SH-SY5Y (cell line): ENCODE measurements at regions not wholly inside any gene's neighbourhood (a gene's known extent, or its start where the extent isn't known, plus 50 kb on each side); places are given as distances from the start of the nearest gene placed in this dataset.

Experiments
- GATA2 ChIP-seq: IDR thresholded peaks from 2 replicates; pipeline ENCODE4 v1.6.1; 2011; ENCODE audit warnings: mild to moderate bottlenecking, low read depth, low read length
- GATA3 ChIP-seq: IDR thresholded peaks from 2 replicates; pipeline ENCODE4 v1.6.1; 2011; ENCODE audit warnings: low read depth, mild to moderate bottlenecking, low read length, moderate library complexity

GRCh38 chr1:228821252-228821651, 86.0 kb downstream of the RHOU start:
- TF ChIP-seq GATA3 = no peak
- TF ChIP-seq GATA2 = no peak
